GM23338 (cell line): ENCODE measurements at regions not wholly inside any gene's neighbourhood (a gene's known extent, or its start where the extent isn't known, plus 50 kb on each side); places are given as distances from the start of the nearest gene placed in this dataset.

Source experiments
- ATAC-seq: fragments of 200-7000 bp; cut with Tn5 transposase; 3 replicates; pipeline ENCODE4 v1.9.1; 2020
- DNase-seq: peaks from one replicate; pipeline ENCODE4 v3.0.0-alpha.2; 2015; ENCODE audit warnings: low spot score
- H2AFZ ChIP-seq: fragments of 200-600 bp; sonication (generic); 2 replicates; pipeline ENCODE4 v1.8.0; 2016; ENCODE audit warnings: antibody characterized with exemption, mild to moderate bottlenecking, moderate library complexity
- H3F3A ChIP-seq: fragments of 200-600 bp; sonication (generic); replicated peaks from 2 replicates; pipeline ENCODE4 v1.8.0; 2017; ENCODE audit warnings: antibody characterized with exemption, mixed run types, low read depth
- H3K27ac ChIP-seq: fragments of 200-600 bp; sonication (generic); 2 replicates; pipeline ENCODE4 v1.6.1; 2016; ENCODE audit warnings: low read depth
- H3K27me3 ChIP-seq: fragments of 200-600 bp; sonication (generic); 2 replicates; pipeline ENCODE4 v1.8.0; 2016; ENCODE audit warnings: mild to moderate bottlenecking, mixed run types, moderate library complexity; ENCODE audit not compliant: insufficient read depth
- H3K36me3 ChIP-seq: fragments of 200-600 bp; sonication (generic); 2 replicates; pipeline ENCODE4 v1.8.0; 2016; ENCODE audit warnings: mild to moderate bottlenecking; ENCODE audit not compliant: insufficient read depth
- H3K4me1 ChIP-seq: fragments of 200-600 bp; sonication (generic); 2 replicates; pipeline ENCODE4 v1.8.0; 2016; ENCODE audit warnings: mild to moderate bottlenecking, moderate library complexity; ENCODE audit not compliant: insufficient read depth
- H3K4me2 ChIP-seq: fragments of 200-600 bp; sonication (generic); 2 replicates; pipeline ENCODE4 v1.7.1; 2017; ENCODE audit warnings: mixed run types
- H3K4me3 ChIP-seq: fragments of 200-600 bp; sonication (generic); 2 replicates; pipeline ENCODE4 v1.6.1; 2016; ENCODE audit warnings: mixed run types
- H3K79me2 ChIP-seq: fragments of 200-600 bp; sonication (generic); replicated peaks from 2 replicates; pipeline ENCODE4 v1.8.0; 2017; ENCODE audit warnings: mild to moderate bottlenecking; ENCODE audit not compliant: insufficient read depth
- H3K9me2 ChIP-seq: fragments of 200-600 bp; sonication (generic); 2 replicates; pipeline ENCODE4 v1.8.0; 2017; ENCODE audit not compliant: insufficient read depth
- H4K20me1 ChIP-seq: fragments of 200-600 bp; sonication (generic); replicated peaks from 2 replicates; pipeline ENCODE4 v1.8.0; 2017; ENCODE audit warnings: mild to moderate bottlenecking; ENCODE audit not compliant: insufficient read depth
- H3K27ac Mint-ChIP-seq: 2 replicates; pipeline ENCODE4 v1.8.0; 2020; ENCODE audit warnings: inconsistent platforms, mild to moderate bottlenecking, moderate library complexity, mixed read lengths
- H3K27me3 Mint-ChIP-seq: 3 replicates; pipeline ENCODE4 v1.8.0; 2022; ENCODE audit warnings: low read depth, mild to moderate bottlenecking, moderate library complexity, mixed read lengths, inconsistent platforms; ENCODE audit not compliant: insufficient read depth, poor library complexity
- H3K36me3 Mint-ChIP-seq: 3 replicates; pipeline ENCODE4 v1.8.0; 2021; ENCODE audit warnings: low read depth, mild to moderate bottlenecking, inconsistent platforms, moderate library complexity, mixed read lengths
- H3K4me1 Mint-ChIP-seq: 3 replicates; pipeline ENCODE4 v1.8.0; 2020; ENCODE audit warnings: mild to moderate bottlenecking, inconsistent platforms, mixed read lengths
- H3K4me3 Mint-ChIP-seq: 3 replicates; pipeline ENCODE4 v1.8.0; 2021; ENCODE audit warnings: moderate library complexity, mild to moderate bottlenecking, inconsistent platforms, mixed read lengths
- H3K9me3 Mint-ChIP-seq: 3 replicates; pipeline ENCODE4 v1.8.0; 2020; ENCODE audit warnings: moderate library complexity, mild to moderate bottlenecking, inconsistent platforms, mixed read lengths
- CTCF ChIP-seq, 2 experiments: fragments of 200-600 bp in 1 of 2; sonication (generic) in 1 of 2; conservative IDR thresholded peaks; 2 replicates each; pipeline versions ENCODE4 v1.5.1 to v1.6.1; 2016 to 2017; ENCODE audit warnings: antibody characterized with exemption in 2 of 2, low read depth in 2 of 2, mild to moderate bottlenecking in 2 of 2, moderate library complexity in 1 of 2
- ETS1 ChIP-seq: IDR thresholded peaks from 2 replicates; pipeline ENCODE4 v1.6.1; 2016; ENCODE audit warnings: antibody characterized with exemption
- JUNB ChIP-seq: IDR thresholded peaks from one replicate; pipeline ENCODE4 v1.6.1; 2016; ENCODE audit warnings: antibody characterized with exemption; ENCODE audit not compliant: unreplicated experiment
- NANOG ChIP-seq: IDR thresholded peaks from 2 replicates; pipeline ENCODE4 v1.6.1; 2016; ENCODE audit warnings: antibody characterized with exemption, borderline replicate concordance
- POLR2AphosphoS5 ChIP-seq: IDR thresholded peaks from 2 replicates; pipeline ENCODE4 v1.6.1; 2016; ENCODE audit warnings: antibody characterized with exemption, low read depth
- REST ChIP-seq: IDR thresholded peaks from one replicate; pipeline ENCODE4 v1.6.1; 2018; ENCODE audit warnings: antibody characterized with exemption; ENCODE audit not compliant: unreplicated experiment
- ZNF114 ChIP-seq: fragments of 250-450 bp; sonication (Bioruptor Pico); IDR thresholded peaks from 2 replicates; pipeline ENCODE4 v1.5.0; 2020; ENCODE audit warnings: mild to moderate bottlenecking, moderate library complexity
- ZNF331 ChIP-seq: fragments of 250-450 bp; sonication (Bioruptor Pico); IDR thresholded peaks from 2 replicates; pipeline ENCODE4 v1.5.0; 2020; ENCODE audit warnings: low read depth, mild to moderate bottlenecking, moderate library complexity
- ZNF462 ChIP-seq: fragments of 250-450 bp; sonication (Bioruptor Pico); IDR thresholded peaks from 2 replicates; pipeline ENCODE4 v1.5.0; 2020; ENCODE audit warnings: mild to moderate bottlenecking, moderate library complexity

GRCh38 chr12:86513226-86513625 lies 257.0 kb upstream of the MGAT4C start:
- ATAC-seq (no peak), DNase-seq (no peak)
- Histone ChIP-seq H2AFZ (peak overlapping the region; percentile 7; the same call in 1 of the 2 replicates), H3K27ac (no peak overlapping the region), H3K79me2 (no peaks in the 10 kb centered on the region), H3K9me2 (no peaks in the 10 kb centered on the region), H3K27me3 (no peaks in the 10 kb centered on the region), H3K4me2 (no peak overlapping the region), H3K36me3 (no peaks in the 10 kb centered on the region), H3K4me3 (no peak overlapping the region), H3F3A (no peaks in the 10 kb centered on the region), H4K20me1 (no peaks in the 10 kb centered on the region), H3K4me1 (no peaks in the 10 kb centered on the region)
- H3K4me3 Mint-ChIP-seq, result no peak overlapping the region
- no peaks in the 10 kb centered on the region for H3K4me1 Mint-ChIP-seq
- no peaks in the 10 kb centered on the region for H3K36me3 Mint-ChIP-seq
- H3K27ac Mint-ChIP-seq, result no peak overlapping the region
- 0 out of 3 replicates have a peak, but pooled peaks cover 2% of the 10 kb centered on the region for H3K9me3 Mint-ChIP-seq
- TF ChIP-seq NANOG, result no peak
- no peak for TF ChIP-seq REST
- no peak for TF ChIP-seq POLR2AphosphoS5
- TF ChIP-seq JUNB, result no peak
- TF ChIP-seq ZNF462 (CRISPR knock-in tag), result no peak
- TF ChIP-seq ZNF114 (CRISPR knock-in tag), result no peak
- no peak for TF ChIP-seq ZNF331
- TF ChIP-seq ETS1, result no peak
- TF ChIP-seq CTCF (conservative IDR thresholded peaks at IDR 0.05; ENCODE audit: low read depth in 2 of 2), result no peak
- H3K27me3 Mint-ChIP-seq, result no peaks in the 10 kb centered on the region
